HL-60 (cell line): ENCODE measurements at regions not wholly inside any gene's neighbourhood (a gene's known extent, or its start where the extent isn't known, plus 50 kb on each side); places are given as distances from the start of the nearest gene placed in this dataset.

Experiments used
- DNase-seq, 2 experiments: peaks; one replicate each; pipeline ENCODE4 v3.0.0-alpha.2; 2010 to 2020; ENCODE audit warnings: low read depth in 1 of 2, low spot score in 1 of 2
- H3K27ac ChIP-seq: fragments of 250-450 bp; sonication (Bioruptor Pico); replicated peaks from 2 replicates; pipeline ENCODE4 v1.5.1; 2020; ENCODE audit warnings: mild to moderate bottlenecking, moderate library complexity
- H3K27me3 ChIP-seq: fragments of 250-450 bp; sonication (Bioruptor Pico); 2 replicates; pipeline ENCODE4 v1.5.1; 2021; ENCODE audit warnings: mild to moderate bottlenecking, moderate library complexity; ENCODE audit not compliant: insufficient read depth, poor library complexity, severe bottlenecking
- H3K4me3 ChIP-seq: replicated peaks from 2 replicates; pipeline ENCODE4 v1.5.1; 2011; ENCODE audit warnings: mild to moderate bottlenecking, control low read depth, low read length; ENCODE audit not compliant: insufficient read depth
- CTCF ChIP-seq: IDR thresholded peaks from one replicate; pipeline ENCODE4 v1.5.1; 2011; ENCODE audit warnings: low read length, control low read depth, inconsistent platforms; ENCODE audit not compliant: insufficient read depth
- GABPA ChIP-seq: IDR thresholded peaks from 2 replicates; pipeline ENCODE4 v1.6.1; 2012; ENCODE audit warnings: low read depth
- POLR2AphosphoS5 ChIP-seq: IDR thresholded peaks from 2 replicates; pipeline ENCODE4 v1.6.1; 2012; ENCODE audit warnings: low read depth
- REST ChIP-seq: IDR thresholded peaks from 2 replicates; pipeline ENCODE4 v1.6.1; 2012; ENCODE audit warnings: low read depth; ENCODE audit not compliant: insufficient replicate concordance
- SPI1 ChIP-seq: IDR thresholded peaks from 2 replicates; pipeline ENCODE4 v1.6.1; 2012; ENCODE audit warnings: low read depth, mild to moderate bottlenecking, borderline replicate concordance

GRCh38 chr1:73736125-73736524, 461.9 kb downstream of the LRRIQ3 start:
- Histone ChIP-seq H3K27ac (no peak overlapping the region), H3K4me3 (no peak overlapping the region), H3K27me3 (no peaks in the 10 kb centered on the region)
- peak in 1 of 2 experiments; percentile 3 for DNase-seq
- no peak for TF ChIP-seq REST
- TF ChIP-seq GABPA, result 0 out of 2 replicates have a peak, but pooled peaks have one; percentile 28

GRCh38 chr1:73727036-73727435, 470.9 kb downstream of the LRRIQ3 start:
- DNase-seq, result no peak
- no peak for TF ChIP-seq SPI1
- no peak for TF ChIP-seq GABPA
- TF ChIP-seq CTCF, result no peak
- no peak for TF ChIP-seq POLR2AphosphoS5
- TF ChIP-seq REST, result no peak
- Histone ChIP-seq H3K27ac (no peak overlapping the region), H3K4me3 (no peak overlapping the region), H3K27me3 (no peaks in the 10 kb centered on the region)

- Histone ChIP-seq H3K27me3 (no peaks in the 10 kb centered on the region), H3K4me3 (no peak overlapping the region), H3K27ac (no peak overlapping the region)
- DNase-seq, result no peak
- TF ChIP-seq POLR2AphosphoS5 (no peak), GABPA (no peak), CTCF (no peak), SPI1 (no peak), REST (no peak)
Measured at GRCh38 chr1:73722055-73722454, 475.9 kb downstream of the LRRIQ3 start.

- Histone ChIP-seq H3K4me3 (no peak overlapping the region), H3K27ac (no peak overlapping the region), H3K27me3 (no peaks in the 10 kb centered on the region)
- TF ChIP-seq SPI1 (no peak), POLR2AphosphoS5 (no peak), CTCF (no peak), GABPA (no peak), REST (no peak)
- no peak for DNase-seq
Measured at GRCh38 chr1:73717976-73718375, 480.0 kb downstream of the LRRIQ3 start.
